ENCODE measurements at regions not wholly inside any gene's neighbourhood (a gene's known extent, or its start where the extent isn't known, plus 50 kb on each side); places are given as distances from the start of the nearest gene placed in this dataset.
"Not testable (repeated sequence)": the region's sequence is repeated elsewhere in the genome, so short reads cannot be mapped to it uniquely, and the experiment has no call there.

DNA sequence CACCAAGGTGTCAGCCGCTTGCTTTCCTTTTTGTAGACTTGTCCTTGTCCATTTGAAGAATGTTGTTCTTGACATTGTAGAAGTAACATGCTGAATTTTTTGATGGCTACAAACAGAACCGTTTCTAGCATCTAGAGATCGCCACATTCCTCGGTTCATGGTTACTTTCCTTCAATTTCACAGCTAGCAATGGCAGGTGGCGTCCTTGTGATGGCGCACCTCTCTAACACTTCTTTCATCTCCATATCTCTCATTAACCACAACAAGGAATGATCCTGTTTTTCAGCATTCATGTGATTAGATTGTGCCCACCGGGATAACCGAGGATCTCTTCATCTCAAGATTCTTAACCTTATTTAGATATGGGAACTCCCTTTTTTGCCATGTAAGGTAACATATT is 2129.8 kb downstream of the NCAM2 start:
- no peak for DNase-seq

DNA sequence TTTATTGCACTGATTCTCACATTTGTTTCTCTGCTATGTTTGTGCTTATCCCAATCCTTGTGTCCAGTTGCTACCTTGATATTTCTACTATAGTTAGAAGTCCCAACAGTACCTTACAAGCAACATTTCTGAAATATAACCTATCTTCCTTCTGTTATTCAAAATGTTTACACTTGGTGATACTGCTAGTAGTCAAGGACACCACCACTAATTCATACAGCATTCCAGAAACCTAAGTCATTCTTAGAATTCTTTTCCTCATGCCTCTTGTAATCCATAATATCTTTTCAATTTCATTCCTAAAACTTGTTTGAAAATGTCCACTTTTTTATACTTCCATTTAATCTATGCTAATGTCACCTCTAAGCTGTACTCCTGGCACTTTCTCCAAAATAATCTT is 2132.1 kb downstream of the NCAM2 start:
- no peak for DNase-seq

DNA sequence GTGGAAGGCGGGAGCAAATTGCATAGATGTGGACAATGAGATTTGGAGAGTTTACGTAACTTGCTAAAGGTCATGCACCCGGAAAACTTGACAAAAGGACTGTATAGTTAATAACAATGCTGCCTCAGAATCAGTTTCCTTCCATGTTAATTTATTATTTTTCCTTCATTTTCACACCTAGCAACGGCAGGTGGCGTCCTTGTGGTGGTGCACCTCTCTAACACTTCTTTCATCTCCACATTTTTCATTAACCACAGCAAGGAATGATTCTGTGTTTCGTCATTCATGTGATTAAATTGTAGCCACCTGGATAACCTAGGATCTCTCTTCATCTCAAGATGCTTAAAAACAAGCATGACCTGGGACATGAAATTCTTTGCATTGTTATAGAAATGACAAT is 2133.0 kb downstream of the NCAM2 start:
- DNase-seq, result no peak

- no peak for DNase-seq
Observed at GRCh38 chr21:23138797-23139196, 2140.6 kb downstream of the NCAM2 start.

DNA sequence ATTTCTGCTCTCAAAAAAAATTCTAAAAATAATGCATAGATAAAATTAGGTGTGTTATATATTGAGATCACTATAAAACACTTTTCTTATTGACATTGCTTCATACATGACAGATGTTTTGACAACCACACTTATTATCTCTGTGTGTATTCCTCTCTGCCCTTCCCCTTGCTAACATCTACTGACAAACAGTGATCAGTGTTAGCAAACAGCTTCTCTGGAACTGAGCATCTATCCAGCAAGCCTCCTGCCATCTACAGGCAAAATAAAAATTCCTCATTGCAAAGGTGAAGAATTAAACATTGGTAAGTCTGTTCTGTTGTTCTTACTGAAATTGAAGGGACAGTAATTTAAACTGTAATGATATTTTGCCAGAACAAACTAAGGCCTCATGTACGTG is 2153.9 kb downstream of the NCAM2 start:
- peak; percentile 13 for DNase-seq

GRCh38 chr21:23153842-23154241 is 2155.6 kb downstream of the NCAM2 start:
- DNase-seq, result not testable (repeated sequence)

DNA sequence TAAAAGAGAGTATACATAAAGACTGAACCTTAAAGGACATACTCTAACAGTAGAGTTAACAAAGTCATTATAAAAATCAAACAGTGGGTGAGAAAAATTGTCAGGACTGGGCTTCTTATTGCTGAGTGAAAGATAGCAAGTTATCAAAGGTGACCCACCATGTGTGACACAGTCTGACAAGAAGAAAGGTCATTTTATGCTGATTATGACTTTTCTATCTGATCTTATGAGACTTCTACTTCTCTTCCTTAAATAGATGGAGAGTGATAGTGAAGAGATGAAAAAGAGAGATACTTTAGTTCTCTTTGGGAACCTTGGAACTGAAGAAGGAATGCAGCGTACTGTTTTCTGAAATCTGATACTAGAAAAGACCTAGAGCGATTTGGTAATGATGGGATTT is 2157.1 kb downstream of the NCAM2 start:
- DNase-seq, result no peak

DNA sequence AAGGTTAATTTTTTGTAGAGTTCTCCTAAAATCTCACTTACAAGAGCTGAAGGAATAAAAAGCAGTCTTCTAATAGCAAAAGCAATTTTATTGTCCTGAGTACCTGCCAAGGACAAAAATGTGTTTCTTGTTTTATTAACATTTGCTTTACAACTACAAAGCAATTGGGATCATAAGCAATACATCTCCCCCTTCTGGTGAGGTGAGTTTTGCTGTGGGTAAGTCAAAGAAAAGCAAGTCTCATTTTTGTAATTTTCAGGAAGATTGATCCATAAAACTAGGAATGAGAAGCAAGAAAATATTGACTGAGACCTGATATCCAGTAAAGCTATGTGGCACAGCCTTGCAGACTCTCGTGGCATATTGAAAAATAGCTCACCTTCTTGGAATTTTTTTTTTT is 2162.7 kb downstream of the NCAM2 start:
- DNase-seq, result peak; percentile 7

GRCh38 chr21:23162198-23162946 is 2164.2 kb downstream of the NCAM2 start:
- no peak for DNase-seq

Data from NCI-H1105 treated with DMSO at 0.1 percent for 48 hours (cell line).